Mesothelial cell of epicardium (in vitro differentiated cells): ENCODE measurements at regions not wholly inside any gene's neighbourhood (a gene's known extent, or its start where the extent isn't known, plus 50 kb on each side); places are given as distances from the start of the nearest gene placed in this dataset.

Source experiments
- DNase-seq, 2 experiments: peaks; one replicate each; pipeline ENCODE4 v3.0.0; 2021; ENCODE audit warnings: low spot score in 2 of 2; ENCODE audit not compliant: unreplicated experiment in 2 of 2
- H3K27ac Mint-ChIP-seq: 2 replicates; pipeline ENCODE4 v1.8.0; 2021; ENCODE audit warnings: mixed read lengths
- H3K27me3 Mint-ChIP-seq: 2 replicates; pipeline ENCODE4 v1.8.0; 2021; ENCODE audit warnings: low read depth, mixed read lengths
- H3K36me3 Mint-ChIP-seq: 2 replicates; pipeline ENCODE4 v1.8.0; 2021; ENCODE audit warnings: mixed read lengths
- H3K4me1 Mint-ChIP-seq: 2 replicates; pipeline ENCODE4 v1.8.0; 2021; ENCODE audit warnings: mixed read lengths
- H3K4me3 Mint-ChIP-seq: 2 replicates; pipeline ENCODE4 v1.8.0; 2021; ENCODE audit warnings: mild to moderate bottlenecking, moderate library complexity, mixed read lengths
- H3K9me3 Mint-ChIP-seq: 2 replicates; pipeline ENCODE4 v1.8.0; 2021; ENCODE audit warnings: mixed read lengths
- CTCF ChIP-seq: fragments of 200-600 bp; sonication (generic); IDR thresholded peaks from one replicate; pipeline ENCODE4 v1.5.0; 2021; ENCODE audit warnings: antibody characterized with exemption; ENCODE audit not compliant: unreplicated experiment

DNA sequence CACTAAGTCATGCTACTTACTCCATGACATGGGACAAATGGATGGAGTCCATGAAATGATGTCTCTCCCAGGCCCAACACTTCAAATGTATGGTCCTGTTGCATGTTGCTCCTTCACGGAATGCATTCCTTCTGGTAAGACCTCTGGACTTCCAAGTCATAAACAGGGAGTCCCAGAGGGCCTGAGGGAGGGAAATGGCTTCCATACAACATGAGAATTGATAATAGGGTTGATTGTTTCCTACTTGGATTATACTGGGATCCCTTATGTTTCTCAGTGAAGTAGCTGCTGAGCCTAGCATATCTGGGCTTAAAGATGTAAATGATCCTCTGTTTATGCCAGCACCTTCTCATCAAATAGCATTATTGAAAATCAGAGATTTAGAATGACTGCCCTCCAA, 104.2 kb upstream of the MAGI3 start:
- DNase-seq: no peak
- no peak overlapping the region for H3K4me3 Mint-ChIP-seq
- H3K36me3 Mint-ChIP-seq: no peaks in the 10 kb centered on the region
- H3K4me1 Mint-ChIP-seq: peaks cover 33% of the 10 kb centered on the region
- TF ChIP-seq CTCF: no peak
- no peak overlapping the region for H3K27ac Mint-ChIP-seq
- H3K27me3 Mint-ChIP-seq: no peaks in the 10 kb centered on the region
- peaks cover 6% of the 10 kb centered on the region for H3K9me3 Mint-ChIP-seq

GRCh38 chr1:113291777-113292602, 98.3 kb upstream of the MAGI3 start:
- H3K9me3 Mint-ChIP-seq: peaks cover 10% of the 10 kb centered on the region
- H3K27me3 Mint-ChIP-seq: no peaks in the 10 kb centered on the region
- no peaks in the 10 kb centered on the region for H3K36me3 Mint-ChIP-seq

DNA sequence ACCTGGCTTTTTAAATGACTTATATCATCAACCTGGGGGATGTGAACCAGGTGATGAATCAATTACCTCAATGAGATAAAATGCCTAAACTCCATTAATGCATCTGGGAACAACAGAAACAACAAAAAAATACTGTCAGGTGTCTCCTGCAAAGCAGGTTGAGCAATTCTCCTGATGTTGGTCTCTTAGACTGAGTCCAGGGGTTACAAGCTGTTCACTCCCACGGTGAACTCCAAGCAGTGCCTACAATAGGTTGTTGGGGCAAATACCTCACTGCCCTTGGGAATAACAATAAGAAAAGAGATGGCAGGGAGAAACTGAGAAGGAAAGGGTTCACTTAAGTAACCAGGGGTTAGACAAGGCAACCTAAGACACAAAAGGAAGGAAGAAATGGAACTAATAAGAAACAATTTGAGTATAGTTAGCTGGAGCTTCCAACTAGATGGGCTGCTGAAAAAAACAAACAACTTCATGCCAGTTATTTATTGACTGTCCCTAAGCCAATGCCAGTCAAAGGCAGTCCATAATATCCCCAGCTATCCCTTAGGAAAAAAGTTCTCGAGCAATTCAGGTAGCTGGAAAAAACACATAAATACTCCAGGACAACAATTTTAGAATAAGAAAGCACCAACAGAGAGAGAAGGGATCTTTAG, 97.6 kb upstream of the MAGI3 start:
- H3K27me3 Mint-ChIP-seq: no peaks in the 10 kb centered on the region

More at GRCh38 chr1:113291777-113292602, 98.3 kb upstream of the MAGI3 start:
- H3K4me3 Mint-ChIP-seq: no peak overlapping the region
- DNase-seq: no peak
- no peak for TF ChIP-seq CTCF
- H3K4me1 Mint-ChIP-seq: peaks cover 7% of the 10 kb centered on the region
- H3K27ac Mint-ChIP-seq: no peak overlapping the region

GRCh38 chr1:113293256-113293626, 97.1 kb upstream of the MAGI3 start:
- no peak for TF ChIP-seq CTCF
- DNase-seq: no peak
- Mint-ChIP-seq H3K4me3 (no peak overlapping the region), H3K27ac (no peak overlapping the region), H3K9me3 (peaks cover 10% of the 10 kb centered on the region), H3K4me1 (peaks cover 7% of the 10 kb centered on the region), H3K36me3 (no peaks in the 10 kb centered on the region), H3K27me3 (no peaks in the 10 kb centered on the region)

More for the DNA sequence above, 97.6 kb upstream of the MAGI3 start:
- H3K36me3 Mint-ChIP-seq: no peaks in the 10 kb centered on the region
- no peak for DNase-seq
- H3K27ac Mint-ChIP-seq: no peak overlapping the region
- peaks cover 7% of the 10 kb centered on the region for H3K4me1 Mint-ChIP-seq
- TF ChIP-seq CTCF: no peak
- H3K4me3 Mint-ChIP-seq: no peak overlapping the region
- H3K9me3 Mint-ChIP-seq: peaks cover 10% of the 10 kb centered on the region

DNA sequence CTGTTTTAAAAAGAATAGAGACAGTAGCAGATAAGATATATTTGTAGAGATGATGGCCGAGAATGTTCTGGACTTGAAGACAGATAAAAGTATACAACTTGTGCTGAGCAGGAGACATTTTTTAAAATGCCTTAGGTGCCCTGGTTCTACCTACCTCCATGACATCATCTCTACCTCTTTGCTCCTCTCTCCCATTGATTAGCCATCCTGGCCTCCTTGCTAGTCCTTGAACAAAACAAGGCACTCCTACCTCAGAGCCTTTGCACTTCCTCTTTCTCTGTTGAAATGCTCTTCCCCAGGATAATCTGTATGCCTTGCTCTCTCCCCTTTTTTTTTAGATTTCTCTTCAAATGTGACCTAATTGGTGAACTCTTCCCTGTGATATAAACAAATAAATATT, 92.6 kb upstream of the MAGI3 start:
- Mint-ChIP-seq H3K27me3 (no peaks in the 10 kb centered on the region), H3K4me3 (no peak overlapping the region), H3K36me3 (no peaks in the 10 kb centered on the region), H3K27ac (no peak overlapping the region), H3K4me1 (peaks cover 9% of the 10 kb centered on the region), H3K9me3 (peaks cover 4% of the 10 kb centered on the region)
- DNase-seq: no peak
- no peak for TF ChIP-seq CTCF
